ENCODE measurements at regions not wholly inside any gene's neighbourhood (a gene's known extent, or its start where the extent isn't known, plus 50 kb on each side); places are given as distances from the start of the nearest gene placed in this dataset.

DNA sequence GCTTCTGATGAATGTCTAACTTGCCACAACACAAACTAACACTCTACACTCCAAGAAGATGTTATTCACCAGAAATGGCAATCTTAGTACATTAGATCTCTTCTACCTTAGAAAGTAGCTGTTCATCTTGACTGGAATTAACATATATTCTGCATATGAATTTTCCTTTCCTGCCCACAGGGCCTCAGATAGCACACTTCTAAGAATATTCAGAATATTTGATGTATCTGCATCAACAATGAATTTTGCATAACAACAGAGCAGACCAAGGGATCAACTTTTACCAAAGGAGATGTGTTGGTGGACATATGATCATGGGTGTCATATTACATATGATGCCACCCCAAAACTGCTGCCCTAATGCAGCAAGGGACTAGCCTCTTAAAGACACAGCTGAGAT, 960.8 kb upstream of the GHITM start:
- TF ChIP-seq, protein P1, sequence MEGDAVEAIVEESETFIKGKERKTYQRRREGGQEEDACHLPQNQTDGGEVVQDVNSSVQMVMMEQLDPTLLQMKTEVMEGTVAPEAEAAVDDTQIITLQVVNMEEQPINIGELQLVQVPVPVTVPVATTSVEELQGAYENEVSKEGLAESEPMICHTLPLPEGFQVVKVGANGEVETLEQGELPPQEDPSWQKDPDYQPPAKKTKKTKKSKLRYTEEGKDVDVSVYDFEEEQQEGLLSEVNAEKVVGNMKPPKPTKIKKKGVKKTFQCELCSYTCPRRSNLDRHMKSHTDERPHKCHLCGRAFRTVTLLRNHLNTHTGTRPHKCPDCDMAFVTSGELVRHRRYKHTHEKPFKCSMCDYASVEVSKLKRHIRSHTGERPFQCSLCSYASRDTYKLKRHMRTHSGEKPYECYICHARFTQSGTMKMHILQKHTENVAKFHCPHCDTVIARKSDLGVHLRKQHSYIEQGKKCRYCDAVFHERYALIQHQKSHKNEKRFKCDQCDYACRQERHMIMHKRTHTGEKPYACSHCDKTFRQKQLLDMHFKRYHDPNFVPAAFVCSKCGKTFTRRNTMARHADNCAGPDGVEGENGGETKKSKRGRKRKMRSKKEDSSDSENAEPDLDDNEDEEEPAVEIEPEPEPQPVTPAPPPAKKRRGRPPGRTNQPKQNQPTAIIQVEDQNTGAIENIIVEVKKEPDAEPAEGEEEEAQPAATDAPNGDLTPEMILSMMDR (IDR thresholded peaks at IDR 0.05) = no peak

DNA sequence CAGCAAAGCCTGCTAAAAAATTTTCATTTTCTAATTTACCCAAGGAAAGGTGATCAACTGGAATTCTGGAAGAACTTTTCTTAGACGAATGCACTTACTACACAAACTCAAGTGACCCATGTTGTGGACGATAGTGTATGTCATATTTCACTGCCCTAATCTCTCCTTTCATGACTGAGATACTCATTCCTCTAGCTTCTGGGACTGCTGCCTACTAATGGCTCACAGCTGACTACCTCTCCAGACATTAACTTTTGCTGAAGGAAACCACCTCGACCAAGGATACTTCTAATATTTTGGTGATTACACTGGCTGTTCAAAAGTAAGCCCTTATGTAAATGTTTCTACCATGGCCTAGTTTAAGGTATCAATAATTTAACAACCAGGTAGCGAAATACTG, 959.9 kb upstream of the GHITM start:
- H3K27ac ChIP-seq = no peak overlapping the region
- no peak for TF ChIP-seq ZFX (IDR thresholded peaks at IDR 0.05; ENCODE audit: borderline replicate concordance)
- TF ChIP-seq, protein P1 (IDR thresholded peaks at IDR 0.05) = no peak

More for the DNA sequence above, 960.8 kb upstream of the GHITM start:
- H3K27ac ChIP-seq = no peak overlapping the region

DNA sequence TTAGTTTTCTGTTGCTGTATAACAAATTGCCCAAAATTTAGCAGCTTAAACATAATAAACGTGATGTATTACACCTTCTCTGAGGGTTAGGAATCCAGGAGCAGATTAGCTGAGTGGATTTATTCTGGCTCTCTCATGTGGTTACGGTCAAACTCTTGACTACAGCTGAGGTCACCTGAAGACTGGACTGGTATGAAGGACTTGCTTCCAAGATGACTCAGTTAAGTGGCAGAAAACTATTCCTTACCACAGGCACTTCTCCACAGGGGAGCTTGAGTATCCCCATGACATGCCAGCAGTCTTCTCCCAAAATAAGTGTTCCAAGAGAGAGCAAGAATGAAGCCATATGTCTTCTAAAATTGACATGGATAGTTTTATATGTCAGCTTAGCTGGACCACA, 957.2 kb upstream of the GHITM start:
- no peak overlapping the region for H3K27ac ChIP-seq
- TF ChIP-seq, protein P1 (IDR thresholded peaks at IDR 0.05) = no peak
- no peak for TF ChIP-seq ZFX (IDR thresholded peaks at IDR 0.05; ENCODE audit: borderline replicate concordance)

DNA sequence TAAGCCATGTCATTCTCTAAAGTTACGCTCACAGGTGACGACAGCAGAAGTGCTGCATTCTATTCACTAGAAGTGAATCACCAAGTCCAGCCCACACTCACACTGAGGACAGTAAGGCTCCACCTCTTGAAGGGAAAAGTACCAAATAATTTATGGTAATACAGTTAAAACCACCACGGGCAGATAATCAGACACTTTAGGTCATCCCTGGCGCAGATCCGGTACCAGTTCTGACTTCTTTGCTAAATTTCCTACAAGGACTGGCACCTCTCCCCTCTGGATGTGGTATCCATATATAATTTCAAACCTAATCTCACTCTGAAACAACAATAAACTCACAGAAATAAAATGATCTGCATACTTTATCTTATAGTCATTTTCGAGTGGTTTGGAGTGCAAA, 954.7 kb upstream of the GHITM start:
- TF ChIP-seq, protein P1 (IDR thresholded peaks at IDR 0.05) = no peak
- TF ChIP-seq ZFX (IDR thresholded peaks at IDR 0.05; ENCODE audit: borderline replicate concordance) = no peak
- H3K27ac ChIP-seq = no peak overlapping the region

DNA sequence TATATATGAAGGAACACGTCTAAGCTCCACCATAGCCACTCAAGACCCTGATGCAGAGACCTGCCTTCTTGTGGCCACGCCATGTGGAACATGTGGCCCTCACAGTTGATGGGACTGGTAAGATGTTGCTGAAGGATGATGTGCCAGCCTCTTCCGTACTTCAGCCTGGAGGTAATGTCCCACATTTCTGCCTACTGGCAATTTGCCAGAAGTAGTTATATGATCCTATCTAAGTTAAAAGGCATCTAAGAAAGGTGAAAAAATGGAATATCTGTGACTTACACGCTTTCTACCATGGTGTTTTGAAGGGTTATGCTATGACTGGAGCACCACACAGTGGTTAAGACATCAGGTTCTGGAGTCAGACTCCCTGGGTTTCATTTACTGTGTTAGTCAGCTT, 948.7 kb upstream of the GHITM start:
- no peak overlapping the region for H3K27ac ChIP-seq
- TF ChIP-seq, protein P1 (IDR thresholded peaks at IDR 0.05) = no peak
- no peak for TF ChIP-seq ZFX (IDR thresholded peaks at IDR 0.05; ENCODE audit: borderline replicate concordance)

DNA sequence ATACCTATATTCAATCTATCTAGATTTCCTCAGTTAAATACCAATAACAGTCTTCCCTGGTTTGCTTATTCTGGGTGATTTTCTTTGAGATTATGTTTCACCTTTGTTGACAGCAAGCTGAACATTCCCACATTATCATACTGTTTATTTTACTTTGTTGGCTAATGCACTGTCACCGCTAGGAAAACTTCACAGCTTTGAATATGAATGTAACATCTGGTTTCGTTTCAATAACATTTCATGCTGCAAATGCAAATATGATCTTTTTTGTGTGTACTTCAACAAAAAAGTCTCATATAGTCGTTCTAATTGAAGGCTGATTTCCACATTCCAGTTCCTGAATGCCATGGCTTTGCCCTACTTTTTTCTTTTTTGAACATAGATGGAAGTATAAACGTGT, 946.3 kb upstream of the GHITM start:
- no peak overlapping the region for H3K27ac ChIP-seq
- TF ChIP-seq, protein P1 (IDR thresholded peaks at IDR 0.05) = no peak
- no peak for TF ChIP-seq ZFX (IDR thresholded peaks at IDR 0.05; ENCODE audit: borderline replicate concordance)

DNA sequence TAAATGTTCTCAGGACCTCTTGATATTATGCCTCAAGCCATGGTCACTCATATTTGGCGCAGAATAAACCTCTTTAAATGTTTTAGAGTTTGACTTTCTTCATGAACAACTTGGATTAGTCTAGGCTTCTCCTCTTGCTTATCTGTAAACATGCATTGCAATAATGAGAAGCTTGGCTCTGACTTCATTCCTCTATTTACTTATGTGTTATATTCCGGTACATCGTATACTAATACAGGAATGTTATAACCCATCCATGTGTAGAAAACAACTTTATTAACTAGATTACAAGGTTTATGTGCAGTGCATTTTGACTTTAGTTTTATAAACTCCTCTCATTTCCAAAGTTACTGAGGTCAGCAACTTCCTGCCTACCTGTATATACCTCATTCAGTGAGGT, 944.3 kb upstream of the GHITM start:
- TF ChIP-seq, protein P1 (IDR thresholded peaks at IDR 0.05) = no peak
- TF ChIP-seq ZFX (IDR thresholded peaks at IDR 0.05; ENCODE audit: borderline replicate concordance) = no peak
- H3K27ac ChIP-seq = no peak overlapping the region
